GM18870 (cell line): ENCODE measurements at regions not wholly inside any gene's neighbourhood (a gene's known extent, or its start where the extent isn't known, plus 50 kb on each side); places are given as distances from the start of the nearest gene placed in this dataset.

Source experiments
- ATAC-seq: cut with Tn5 transposase; IDR thresholded peaks from one replicate; pipeline ENCODE4 v1.9.1; 2021; ENCODE audit warnings: moderate library complexity; ENCODE audit not compliant: unreplicated experiment

- peak; percentile 70 for ATAC-seq
These were observed 91.5 kb upstream of the ZNF827 start for GRCh38 chr4:146029939-146030710.

- ATAC-seq = peak; percentile 40
These were observed 90.5 kb upstream of the ZNF827 start for GRCh38 chr4:146029147-146029546.

- no peak for ATAC-seq
These were observed 89.1 kb upstream of the ZNF827 start for GRCh38 chr4:146027761-146028160.

- ATAC-seq = peak; percentile 94
These were observed 84.8 kb upstream of the ZNF827 start for GRCh38 chr4:146023334-146023967.

- no peak for ATAC-seq
These were observed 83.9 kb upstream of the ZNF827 start for GRCh38 chr4:146022541-146022940.

GRCh38 chr4:146018247-146018646 is 79.6 kb upstream of the ZNF827 start:
- ATAC-seq = no peak

GRCh38 chr4:146004730-146005129 is 66.1 kb upstream of the ZNF827 start:
- no peak for ATAC-seq

- ATAC-seq = no peak
These were observed 50.0 kb upstream of the ZNF827 start for GRCh38 chr4:145988628-145989027.
